ENCODE measurements at regions not wholly inside any gene's neighbourhood (a gene's known extent, or its start where the extent isn't known, plus 50 kb on each side); places are given as distances from the start of the nearest gene placed in this dataset.

- no peak for TF ChIP-seq MAX (IDR thresholded peaks at IDR 0.05)
- TF ChIP-seq CTCF (IDR thresholded peaks at IDR 0.05; ENCODE audit: low read depth, low read length, missing input control), result no peak
- TF ChIP-seq ATF3 (IDR thresholded peaks at IDR 0.05), result no peak
- TF ChIP-seq FOXA2 (IDR thresholded peaks at IDR 0.05), result no peak
- TF ChIP-seq RAD21 (IDR thresholded peaks at IDR 0.05), result no peak
- TF ChIP-seq FOXA1 (IDR thresholded peaks at IDR 0.05), result no peak
- TF ChIP-seq SP1 (IDR thresholded peaks at IDR 0.05), result no peak
- TF ChIP-seq RXRA (IDR thresholded peaks at IDR 0.05), result no peak
- no peak for TF ChIP-seq ZBTB33 (IDR thresholded peaks at IDR 0.05)
- TF ChIP-seq NR2F2 (IDR thresholded peaks at IDR 0.05), result no peak
- TF ChIP-seq TAF1 (conservative IDR thresholded peaks at IDR 0.05), result no peak
- TF ChIP-seq REST (IDR thresholded peaks at IDR 0.05), result no peak
- no peak for TF ChIP-seq HNF4A (conservative IDR thresholded peaks at IDR 0.05)
- TF ChIP-seq EGR1 (IDR thresholded peaks at IDR 0.05; ENCODE audit: low read depth in 2 of 2), result no peak
- no peak for TF ChIP-seq YY1 (IDR thresholded peaks at IDR 0.05)
- no peak for TF ChIP-seq JUND (IDR thresholded peaks at IDR 0.05)
- WGBS, result 71% methylated on average over 9 of the region's 9 CpGs
- DNase-seq (ENCODE audit: low spot score), result no peak
- H3K9ac ChIP-seq (ENCODE audit: low read depth in 1 of 2, low read length in 2 of 2), result no peak overlapping the region
- no peak overlapping the region for H3K4me3 ChIP-seq (ENCODE audit: low read depth in 1 of 3, low read length in 3 of 3)
- H3K27me3 ChIP-seq (ENCODE audit: control insufficient read depth in 4 of 4, insufficient read depth in 4 of 4, low read length in 3 of 4), result no peaks in the 10 kb centered on the region
- H3K36me3 ChIP-seq (ENCODE audit: control insufficient read depth in 4 of 4, insufficient read depth in 3 of 4, low read depth in 1 of 4, low read length in 3 of 4), result no peaks in the 10 kb centered on the region
- H3K27ac ChIP-seq (ENCODE audit: low read depth in 1 of 2, low read length in 2 of 2), result no peak overlapping the region
- no peaks in the 10 kb centered on the region for H3K9me3 ChIP-seq (ENCODE audit: control insufficient read depth in 4 of 4, low read length in 3 of 4)
- no peaks in the 10 kb centered on the region for H3K4me1 ChIP-seq (ENCODE audit: control insufficient read depth in 4 of 4, insufficient read depth in 4 of 4, low read length in 3 of 4)
These were observed 203.7 kb downstream of the TBX18 start for GRCh38 chr6:84560436-84561390.

All from liver (tissue), 8 donors.